Liver (tissue), 7 donors: ENCODE measurements at regions not wholly inside any gene's neighbourhood (a gene's known extent, or its start where the extent isn't known, plus 50 kb on each side); places are given as distances from the start of the nearest gene placed in this dataset.

Source experiments
- DNase-seq: peaks from one replicate; pipeline ENCODE4 v3.0.0-alpha.2; 2017; ENCODE audit warnings: low spot score
- H3K27ac ChIP-seq, 2 donors: one replicate each; pipeline ENCODE4 v1.7.0; 2013; ENCODE audit warnings: inconsistent platforms in 2 of 2, low read length in 2 of 2, control low read depth in 1 of 2, low read depth in 1 of 2, mild to moderate bottlenecking in 1 of 2
- H3K27me3 ChIP-seq, 4 donors: one replicate each; pipeline versions ENCODE4 v1.6.1 to v1.7.0; 2013; ENCODE audit warnings: low read length in 3 of 4, inconsistent platforms in 1 of 4, mild to moderate bottlenecking in 1 of 4, moderate library complexity in 1 of 4; ENCODE audit not compliant: control insufficient read depth in 4 of 4, insufficient read depth in 4 of 4
- H3K36me3 ChIP-seq, 4 donors: one replicate each; pipeline versions ENCODE4 v1.6.1 to v1.7.0; 2013; ENCODE audit warnings: low read length in 3 of 4, mild to moderate bottlenecking in 3 of 4, low read depth in 1 of 4, moderate library complexity in 1 of 4; ENCODE audit not compliant: control insufficient read depth in 4 of 4, insufficient read depth in 3 of 4
- H3K4me1 ChIP-seq, 4 donors: one replicate each; pipeline versions ENCODE4 v1.6.1 to v1.7.0; 2013; ENCODE audit warnings: low read length in 3 of 4, mild to moderate bottlenecking in 3 of 4, moderate library complexity in 1 of 4; ENCODE audit not compliant: control insufficient read depth in 4 of 4, insufficient read depth in 4 of 4
- H3K4me3 ChIP-seq, 3 donors: one replicate each; pipeline versions ENCODE4 v1.6.1 to v1.7.0; 2013; ENCODE audit warnings: low read length in 3 of 3, control low read depth in 1 of 3, low read depth in 1 of 3, mild to moderate bottlenecking in 1 of 3
- H3K9ac ChIP-seq, 2 donors: one replicate each; pipeline ENCODE4 v1.7.0; 2013; ENCODE audit warnings: low read length in 2 of 2, mild to moderate bottlenecking in 2 of 2, moderate library complexity in 2 of 2, control low read depth in 1 of 2, low read depth in 1 of 2
- H3K9me3 ChIP-seq, 4 donors: one replicate each; pipeline versions ENCODE4 v1.6.1 to v1.7.0; 2013; ENCODE audit warnings: low read length in 3 of 4; ENCODE audit not compliant: control insufficient read depth in 4 of 4
- EGR1 ChIP-seq, 2 donors: IDR thresholded peaks; 2 replicates each; pipeline ENCODE4 v1.6.1; 2016 to 2018; ENCODE audit warnings: antibody characterized with exemption in 2 of 2, low read depth in 2 of 2
- FOXA1 ChIP-seq: IDR thresholded peaks from 2 replicates; pipeline ENCODE4 v1.6.1; 2016; ENCODE audit warnings: antibody characterized with exemption
- FOXA2 ChIP-seq: IDR thresholded peaks from 2 replicates; pipeline ENCODE4 v1.6.1; 2016; ENCODE audit warnings: antibody characterized with exemption
- GABPA ChIP-seq, 2 donors: IDR thresholded peaks in 1 of 2; conservative IDR thresholded peaks in 1 of 2; 2 replicates each; pipeline ENCODE4 v1.6.1; 2016; ENCODE audit warnings: antibody characterized with exemption in 2 of 2, mild to moderate bottlenecking in 1 of 2, moderate library complexity in 1 of 2
- HNF4A ChIP-seq, 2 donors: conservative IDR thresholded peaks; 2 replicates each; pipeline ENCODE4 v1.6.1; 2016; ENCODE audit warnings: antibody characterized with exemption in 2 of 2, mild to moderate bottlenecking in 2 of 2
- HNF4G ChIP-seq: IDR thresholded peaks from 2 replicates; pipeline ENCODE4 v1.6.1; 2016; ENCODE audit warnings: antibody characterized with exemption
- JUND ChIP-seq, 2 donors: IDR thresholded peaks; 2 replicates each; pipeline ENCODE4 v1.6.1; 2016; ENCODE audit warnings: antibody characterized with exemption in 2 of 2
- NR2F2 ChIP-seq: IDR thresholded peaks from 2 replicates; pipeline ENCODE4 v1.6.1; 2016; ENCODE audit warnings: antibody characterized with exemption
- RAD21 ChIP-seq, 2 donors: IDR thresholded peaks; 2 replicates each; pipeline ENCODE4 v1.6.1; 2016; ENCODE audit warnings: antibody characterized with exemption in 2 of 2, mild to moderate bottlenecking in 2 of 2
- RXRA ChIP-seq, 2 donors: IDR thresholded peaks; 2 replicates each; pipeline ENCODE4 v1.6.1; 2017 to 2018; ENCODE audit warnings: antibody characterized with exemption in 2 of 2, mild to moderate bottlenecking in 1 of 2
- SP1 ChIP-seq: IDR thresholded peaks from 2 replicates; pipeline ENCODE4 v1.6.1; 2018; ENCODE audit warnings: antibody characterized with exemption, mild to moderate bottlenecking
- YY1 ChIP-seq: IDR thresholded peaks from 2 replicates; pipeline ENCODE4 v1.6.1; 2016; ENCODE audit warnings: antibody characterized with exemption, mild to moderate bottlenecking
- TF ChIP-seq, protein P1 (sequence below): fragments of 150-350 bp; IDR thresholded peaks from 2 replicates; pipeline ENCODE4 v1.5.1; 2017; ENCODE audit warnings: improper control_type of control experiment, low read depth, low read length; ENCODE audit not compliant: missing input control
- TF ChIP-seq, protein P2 (sequence below): IDR thresholded peaks from 2 replicates; pipeline ENCODE4 v1.6.1; 2016; ENCODE audit warnings: antibody characterized with exemption
- TF ChIP-seq, protein P3 (sequence below): IDR thresholded peaks from 2 replicates; pipeline ENCODE4 v1.6.1; 2016; ENCODE audit warnings: antibody characterized with exemption
- TF ChIP-seq, protein P4 (sequence below): IDR thresholded peaks from 2 replicates; pipeline ENCODE4 v1.6.1; 2016; ENCODE audit warnings: antibody characterized with exemption, mild to moderate bottlenecking
- TF ChIP-seq, protein P5 (sequence below): IDR thresholded peaks from 2 replicates; pipeline ENCODE4 v1.6.1; 2016; ENCODE audit warnings: antibody characterized with exemption
- donor health status: healthy.
- donor health status: healthy.
- donor health status: healthy.
- donor health status: healthy.

DNA sequence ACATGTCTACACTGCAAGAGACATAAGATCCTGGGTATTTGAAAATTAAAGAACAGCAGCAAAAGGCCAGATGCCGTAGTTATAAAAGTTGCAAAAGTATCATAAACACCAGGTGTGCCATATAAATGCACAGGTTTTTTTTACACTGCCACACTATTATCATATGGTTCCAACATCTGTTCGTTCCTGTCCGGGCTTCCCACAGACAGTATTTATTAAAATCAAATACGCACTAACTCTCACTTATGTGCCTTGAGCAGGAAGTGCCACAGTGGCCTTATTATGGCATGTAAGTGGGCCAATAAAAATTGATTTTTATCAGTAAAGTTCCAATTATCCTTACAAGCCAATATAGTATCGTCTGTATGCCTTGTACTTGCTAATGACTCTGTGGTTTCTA is 873.2 kb downstream of the RPA4 start (continued):
- TF ChIP-seq, protein P1, sequence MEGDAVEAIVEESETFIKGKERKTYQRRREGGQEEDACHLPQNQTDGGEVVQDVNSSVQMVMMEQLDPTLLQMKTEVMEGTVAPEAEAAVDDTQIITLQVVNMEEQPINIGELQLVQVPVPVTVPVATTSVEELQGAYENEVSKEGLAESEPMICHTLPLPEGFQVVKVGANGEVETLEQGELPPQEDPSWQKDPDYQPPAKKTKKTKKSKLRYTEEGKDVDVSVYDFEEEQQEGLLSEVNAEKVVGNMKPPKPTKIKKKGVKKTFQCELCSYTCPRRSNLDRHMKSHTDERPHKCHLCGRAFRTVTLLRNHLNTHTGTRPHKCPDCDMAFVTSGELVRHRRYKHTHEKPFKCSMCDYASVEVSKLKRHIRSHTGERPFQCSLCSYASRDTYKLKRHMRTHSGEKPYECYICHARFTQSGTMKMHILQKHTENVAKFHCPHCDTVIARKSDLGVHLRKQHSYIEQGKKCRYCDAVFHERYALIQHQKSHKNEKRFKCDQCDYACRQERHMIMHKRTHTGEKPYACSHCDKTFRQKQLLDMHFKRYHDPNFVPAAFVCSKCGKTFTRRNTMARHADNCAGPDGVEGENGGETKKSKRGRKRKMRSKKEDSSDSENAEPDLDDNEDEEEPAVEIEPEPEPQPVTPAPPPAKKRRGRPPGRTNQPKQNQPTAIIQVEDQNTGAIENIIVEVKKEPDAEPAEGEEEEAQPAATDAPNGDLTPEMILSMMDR = no peak
- TF ChIP-seq YY1 = no peak
- TF ChIP-seq JUND (IDR thresholded peaks at IDR 0.05) = no peak

DNA sequence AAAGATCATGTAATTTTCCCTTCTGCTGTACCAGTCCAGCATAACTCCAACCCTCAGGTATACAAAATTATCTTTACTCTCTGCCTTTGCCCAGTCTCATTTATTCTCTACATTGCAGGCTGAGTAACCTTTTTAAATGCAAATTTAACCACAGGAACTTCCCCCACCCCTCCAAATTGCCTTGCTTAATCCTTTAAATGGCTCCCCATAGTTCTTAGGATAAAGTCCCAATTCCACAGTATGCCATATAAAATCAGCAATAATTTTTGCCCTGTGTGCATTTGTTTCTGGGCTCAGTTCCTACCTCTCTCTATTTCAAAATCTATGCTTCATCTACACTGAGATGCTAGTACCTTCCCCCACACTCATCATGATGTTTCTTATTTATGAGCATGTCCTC is 879.7 kb downstream of the RPA4 start:
- Histone ChIP-seq H3K9me3 (no peaks in the 10 kb centered on the region), H3K4me1 (no peaks in the 10 kb centered on the region), H3K9ac (no peak overlapping the region), H3K27me3 (peaks cover 0 to 2% (median 0%) of the 10 kb centered on the region in 4 donors), H3K27ac (no peak overlapping the region), H3K4me3 (no peak overlapping the region), H3K36me3 (no peaks in the 10 kb centered on the region)
- no peak for DNase-seq
- TF ChIP-seq FOXA1 (no peak), HNF4A (conservative IDR thresholded peaks at IDR 0.05) (no peak), RXRA (IDR thresholded peaks at IDR 0.05) (no peak), FOXA2 (no peak), YY1 (no peak), EGR1 (IDR thresholded peaks at IDR 0.05; ENCODE audit: low read depth in 2 of 2) (no peak), HNF4G (no peak), GABPA (IDR thresholded peaks at IDR 0.05 in 1 of 2, conservative IDR thresholded peaks at IDR 0.05 in 1 of 2) (no peak), NR2F2 (no peak), JUND (IDR thresholded peaks at IDR 0.05) (no peak), RAD21 (IDR thresholded peaks at IDR 0.05) (no peak), SP1 (no peak)
- TF ChIP-seq, protein P2, sequence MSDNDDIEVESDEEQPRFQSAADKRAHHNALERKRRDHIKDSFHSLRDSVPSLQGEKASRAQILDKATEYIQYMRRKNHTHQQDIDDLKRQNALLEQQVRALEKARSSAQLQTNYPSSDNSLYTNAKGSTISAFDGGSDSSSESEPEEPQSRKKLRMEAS = no peak
- TF ChIP-seq, protein P3, sequence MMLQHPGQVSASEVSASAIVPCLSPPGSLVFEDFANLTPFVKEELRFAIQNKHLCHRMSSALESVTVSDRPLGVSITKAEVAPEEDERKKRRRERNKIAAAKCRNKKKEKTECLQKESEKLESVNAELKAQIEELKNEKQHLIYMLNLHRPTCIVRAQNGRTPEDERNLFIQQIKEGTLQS = no peak
- TF ChIP-seq, protein P1 = no peak
- TF ChIP-seq, protein P4, sequence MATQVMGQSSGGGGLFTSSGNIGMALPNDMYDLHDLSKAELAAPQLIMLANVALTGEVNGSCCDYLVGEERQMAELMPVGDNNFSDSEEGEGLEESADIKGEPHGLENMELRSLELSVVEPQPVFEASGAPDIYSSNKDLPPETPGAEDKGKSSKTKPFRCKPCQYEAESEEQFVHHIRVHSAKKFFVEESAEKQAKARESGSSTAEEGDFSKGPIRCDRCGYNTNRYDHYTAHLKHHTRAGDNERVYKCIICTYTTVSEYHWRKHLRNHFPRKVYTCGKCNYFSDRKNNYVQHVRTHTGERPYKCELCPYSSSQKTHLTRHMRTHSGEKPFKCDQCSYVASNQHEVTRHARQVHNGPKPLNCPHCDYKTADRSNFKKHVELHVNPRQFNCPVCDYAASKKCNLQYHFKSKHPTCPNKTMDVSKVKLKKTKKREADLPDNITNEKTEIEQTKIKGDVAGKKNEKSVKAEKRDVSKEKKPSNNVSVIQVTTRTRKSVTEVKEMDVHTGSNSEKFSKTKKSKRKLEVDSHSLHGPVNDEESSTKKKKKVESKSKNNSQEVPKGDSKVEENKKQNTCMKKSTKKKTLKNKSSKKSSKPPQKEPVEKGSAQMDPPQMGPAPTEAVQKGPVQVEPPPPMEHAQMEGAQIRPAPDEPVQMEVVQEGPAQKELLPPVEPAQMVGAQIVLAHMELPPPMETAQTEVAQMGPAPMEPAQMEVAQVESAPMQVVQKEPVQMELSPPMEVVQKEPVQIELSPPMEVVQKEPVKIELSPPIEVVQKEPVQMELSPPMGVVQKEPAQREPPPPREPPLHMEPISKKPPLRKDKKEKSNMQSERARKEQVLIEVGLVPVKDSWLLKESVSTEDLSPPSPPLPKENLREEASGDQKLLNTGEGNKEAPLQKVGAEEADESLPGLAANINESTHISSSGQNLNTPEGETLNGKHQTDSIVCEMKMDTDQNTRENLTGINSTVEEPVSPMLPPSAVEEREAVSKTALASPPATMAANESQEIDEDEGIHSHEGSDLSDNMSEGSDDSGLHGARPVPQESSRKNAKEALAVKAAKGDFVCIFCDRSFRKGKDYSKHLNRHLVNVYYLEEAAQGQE = no peak
- TF ChIP-seq, protein P5, sequence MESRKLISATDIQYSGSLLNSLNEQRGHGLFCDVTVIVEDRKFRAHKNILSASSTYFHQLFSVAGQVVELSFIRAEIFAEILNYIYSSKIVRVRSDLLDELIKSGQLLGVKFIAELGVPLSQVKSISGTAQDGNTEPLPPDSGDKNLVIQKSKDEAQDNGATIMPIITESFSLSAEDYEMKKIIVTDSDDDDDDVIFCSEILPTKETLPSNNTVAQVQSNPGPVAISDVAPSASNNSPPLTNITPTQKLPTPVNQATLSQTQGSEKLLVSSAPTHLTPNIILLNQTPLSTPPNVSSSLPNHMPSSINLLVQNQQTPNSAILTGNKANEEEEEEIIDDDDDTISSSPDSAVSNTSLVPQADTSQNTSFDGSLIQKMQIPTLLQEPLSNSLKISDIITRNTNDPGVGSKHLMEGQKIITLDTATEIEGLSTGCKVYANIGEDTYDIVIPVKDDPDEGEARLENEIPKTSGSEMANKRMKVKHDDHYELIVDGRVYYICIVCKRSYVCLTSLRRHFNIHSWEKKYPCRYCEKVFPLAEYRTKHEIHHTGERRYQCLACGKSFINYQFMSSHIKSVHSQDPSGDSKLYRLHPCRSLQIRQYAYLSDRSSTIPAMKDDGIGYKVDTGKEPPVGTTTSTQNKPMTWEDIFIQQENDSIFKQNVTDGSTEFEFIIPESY = no peak
